Spleen (tissue), 7 donors: ENCODE measurements at regions not wholly inside any gene's neighbourhood (a gene's known extent, or its start where the extent isn't known, plus 50 kb on each side); places are given as distances from the start of the nearest gene placed in this dataset.

ENCODE experiments used
- POLR2A ChIP-seq, 3 donors: fragments of 450-650 bp; IDR thresholded peaks; one replicate each; pipeline ENCODE4 v1.5.1; 2017; ENCODE audit warnings: antibody characterized with exemption in 3 of 3, mild to moderate bottlenecking in 1 of 3
- TF ChIP-seq, protein P1 (sequence below), 11 experiments: fragments of 200-600 bp in 7 of 11; fragments of 450-650 bp in 4 of 11; sonication (generic) in 4 of 11; IDR thresholded peaks in 8 of 11; conservative IDR thresholded peaks in 3 of 11; 1 replicate in 7 of 11; 2 replicates in 4 of 11; pipeline versions ENCODE4 v1.4.0 to v1.8.0; 2016 to 2021; ENCODE audit warnings: antibody characterized with exemption in 11 of 11, inconsistent platforms in 4 of 11, mild to moderate bottlenecking in 1 of 11
- donor health status: DM: no; HTN: no; CAD: no; lungs with moderate emphysema.
- donor health status: DM: no; HTN: no; CAD: no.
- donor health status: DM: no; HTN: no; CAD: no.

DNA sequence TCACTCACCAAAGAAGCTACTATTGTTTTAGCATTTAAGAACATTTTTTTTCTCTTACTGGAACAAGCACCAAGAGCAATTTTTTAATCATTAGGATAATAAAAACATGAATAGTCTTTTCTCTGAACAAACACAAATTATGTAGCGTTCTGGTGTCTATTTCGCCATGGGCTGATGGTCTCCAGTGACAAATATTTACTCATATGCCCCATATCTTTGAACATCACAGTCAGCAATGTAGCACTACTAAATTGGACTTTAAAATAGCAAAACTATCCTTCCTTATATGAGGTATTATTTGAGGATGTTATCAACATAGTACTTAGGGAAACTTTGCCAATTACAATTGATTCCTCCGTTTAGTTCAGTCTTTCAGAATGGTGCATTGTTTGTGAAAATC, 1326.0 kb upstream of the ZEB2 start:
- TF ChIP-seq POLR2A (IDR thresholded peaks at IDR 0.05), result no peak
- TF ChIP-seq, protein P1, sequence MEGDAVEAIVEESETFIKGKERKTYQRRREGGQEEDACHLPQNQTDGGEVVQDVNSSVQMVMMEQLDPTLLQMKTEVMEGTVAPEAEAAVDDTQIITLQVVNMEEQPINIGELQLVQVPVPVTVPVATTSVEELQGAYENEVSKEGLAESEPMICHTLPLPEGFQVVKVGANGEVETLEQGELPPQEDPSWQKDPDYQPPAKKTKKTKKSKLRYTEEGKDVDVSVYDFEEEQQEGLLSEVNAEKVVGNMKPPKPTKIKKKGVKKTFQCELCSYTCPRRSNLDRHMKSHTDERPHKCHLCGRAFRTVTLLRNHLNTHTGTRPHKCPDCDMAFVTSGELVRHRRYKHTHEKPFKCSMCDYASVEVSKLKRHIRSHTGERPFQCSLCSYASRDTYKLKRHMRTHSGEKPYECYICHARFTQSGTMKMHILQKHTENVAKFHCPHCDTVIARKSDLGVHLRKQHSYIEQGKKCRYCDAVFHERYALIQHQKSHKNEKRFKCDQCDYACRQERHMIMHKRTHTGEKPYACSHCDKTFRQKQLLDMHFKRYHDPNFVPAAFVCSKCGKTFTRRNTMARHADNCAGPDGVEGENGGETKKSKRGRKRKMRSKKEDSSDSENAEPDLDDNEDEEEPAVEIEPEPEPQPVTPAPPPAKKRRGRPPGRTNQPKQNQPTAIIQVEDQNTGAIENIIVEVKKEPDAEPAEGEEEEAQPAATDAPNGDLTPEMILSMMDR (IDR thresholded peaks at IDR 0.05 in 8 of 11, conservative IDR thresholded peaks at IDR 0.05 in 3 of 11), result no peak
